ENCODE measurements at regions not wholly inside any gene's neighbourhood (a gene's known extent, or its start where the extent isn't known, plus 50 kb on each side); places are given as distances from the start of the nearest gene placed in this dataset.

GRCh38 chr20:56985066-56985685 lies 281.3 kb downstream of the BMP7 start:
- TF ChIP-seq CTCF (IDR thresholded peaks at IDR 0.05) (no peak), EZH2 (IDR thresholded peaks at IDR 0.05) (no peak), EZH2phosphoT487 (IDR thresholded peaks at IDR 0.05) (no peak)
